HG03571 (cell line): ENCODE measurements at regions not wholly inside any gene's neighbourhood (a gene's known extent, or its start where the extent isn't known, plus 50 kb on each side); places are given as distances from the start of the nearest gene placed in this dataset.

Source experiments
- ATAC-seq: cut with Tn5 transposase; IDR thresholded peaks from one replicate; pipeline ENCODE4 v1.9.1; 2021; ENCODE audit not compliant: unreplicated experiment

DNA sequence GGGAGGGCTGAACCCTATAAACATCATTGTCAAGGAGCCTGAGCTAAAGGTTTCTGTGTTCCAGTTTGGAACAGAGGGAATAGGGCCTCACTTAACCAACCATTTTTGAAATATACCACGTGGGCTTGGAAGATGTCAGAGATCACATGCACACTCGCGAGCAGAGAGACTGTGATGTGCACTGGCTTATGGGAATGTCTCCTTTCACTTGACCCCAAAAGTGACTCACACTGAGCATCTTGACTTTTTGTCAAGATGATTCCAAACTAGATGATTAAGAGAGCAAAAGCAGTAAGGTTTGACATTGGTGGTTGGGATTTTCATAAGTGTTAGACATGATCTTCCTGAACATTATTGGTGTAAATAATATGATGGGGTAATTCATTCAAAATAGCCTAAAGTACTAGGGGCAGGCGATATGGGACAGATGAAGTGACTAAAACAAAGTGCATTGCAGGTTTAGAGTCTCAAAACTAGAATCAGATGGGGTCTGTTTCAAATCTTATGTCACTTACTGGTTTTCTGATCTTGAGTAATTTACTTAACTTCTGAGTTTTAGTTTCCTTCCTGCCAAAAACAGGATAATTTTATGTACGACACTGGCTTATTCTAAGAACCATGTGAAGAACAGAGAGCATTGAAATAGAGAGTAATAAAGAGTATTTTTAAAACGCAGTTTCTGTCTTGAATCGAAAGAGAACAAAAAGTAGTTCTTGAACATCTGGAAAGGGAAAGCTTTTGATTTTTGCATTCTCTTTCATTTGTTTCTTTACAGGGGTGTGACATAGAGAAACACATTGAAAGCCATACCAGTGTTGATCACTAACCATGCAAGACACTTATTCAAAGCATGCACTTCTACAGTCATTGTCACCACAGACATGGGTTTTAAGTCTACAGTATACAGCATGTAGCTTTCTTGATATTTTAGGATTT is 383.0 kb downstream of the DIRAS2 start:
- ATAC-seq = no peak

- ATAC-seq = no peak
Measured at GRCh38 chr9:90261698-90262097, 380.9 kb downstream of the DIRAS2 start.

DNA sequence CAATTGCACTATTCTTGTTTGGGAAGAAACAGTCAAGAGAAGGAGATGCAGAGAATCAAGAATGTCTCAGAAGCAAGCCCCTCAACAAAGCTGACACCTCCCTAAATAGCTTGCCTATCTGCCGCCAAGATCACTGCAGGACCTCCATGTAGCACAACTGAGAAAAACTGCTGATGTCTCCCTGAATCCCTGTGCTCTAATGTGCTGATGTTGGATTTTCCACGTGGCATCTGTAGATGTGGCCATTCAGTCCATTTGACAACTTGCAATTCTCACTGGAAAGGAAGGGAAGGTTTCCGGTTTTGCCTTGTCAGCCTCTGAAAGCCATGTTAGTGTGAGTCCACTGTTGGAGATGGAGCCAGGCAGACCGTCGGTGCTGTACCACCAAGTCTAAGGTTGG is 374.0 kb downstream of the DIRAS2 start:
- no peak for ATAC-seq

DNA sequence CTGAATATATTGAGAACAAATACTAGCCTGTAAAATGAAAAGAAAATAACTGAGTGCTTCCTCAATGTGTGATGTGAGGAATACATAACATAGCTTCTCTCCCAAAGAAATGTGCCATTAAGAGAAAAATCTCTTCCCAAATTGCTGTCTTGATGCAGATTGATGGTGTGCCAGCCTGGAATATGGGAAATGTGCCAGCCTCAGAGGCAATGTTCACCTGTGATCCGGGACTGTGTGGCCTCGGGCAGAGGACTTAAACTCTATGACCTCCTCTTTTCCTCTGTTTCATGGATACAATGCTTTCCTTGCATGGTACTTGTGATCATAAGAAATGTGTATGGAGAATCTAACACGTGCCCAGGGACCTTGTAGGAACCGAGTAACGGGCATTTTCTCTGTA is 370.9 kb downstream of the DIRAS2 start:
- ATAC-seq = no peak

GRCh38 chr9:90274725-90275124 is 367.9 kb downstream of the DIRAS2 start:
- no peak for ATAC-seq

DNA sequence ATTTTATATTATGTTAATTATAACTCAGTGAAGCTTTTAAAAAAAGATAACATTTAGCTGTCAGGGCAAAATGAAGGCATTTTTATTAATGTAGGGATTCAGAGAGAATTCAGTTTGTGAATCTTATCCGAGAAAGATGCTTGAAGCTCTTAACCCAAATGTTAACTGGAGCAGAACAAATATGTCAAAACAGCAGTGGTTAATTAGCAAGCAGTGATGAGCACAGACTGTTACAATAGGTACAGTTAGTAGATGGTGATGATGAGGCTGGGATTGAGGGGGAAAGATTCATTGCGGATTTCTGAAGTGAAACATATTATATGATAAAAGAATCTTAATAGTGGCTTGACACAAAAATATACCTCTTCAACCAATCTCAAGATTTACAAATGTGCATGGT is 356.7 kb downstream of the DIRAS2 start:
- no peak for ATAC-seq

GRCh38 chr9:90287567-90288274 is 354.9 kb downstream of the DIRAS2 start:
- peak; percentile 92 for ATAC-seq

GRCh38 chr9:90288275-90288639 is 354.4 kb downstream of the DIRAS2 start:
- no peak for ATAC-seq

- ATAC-seq = no peak
Measured at GRCh38 chr9:90290716-90291485, 351.7 kb downstream of the DIRAS2 start.

GRCh38 chr9:90296539-90296938 is 346.1 kb downstream of the DIRAS2 start:
- ATAC-seq = no peak

GRCh38 chr9:90299968-90300367 is 342.7 kb downstream of the DIRAS2 start:
- ATAC-seq = no peak

DNA sequence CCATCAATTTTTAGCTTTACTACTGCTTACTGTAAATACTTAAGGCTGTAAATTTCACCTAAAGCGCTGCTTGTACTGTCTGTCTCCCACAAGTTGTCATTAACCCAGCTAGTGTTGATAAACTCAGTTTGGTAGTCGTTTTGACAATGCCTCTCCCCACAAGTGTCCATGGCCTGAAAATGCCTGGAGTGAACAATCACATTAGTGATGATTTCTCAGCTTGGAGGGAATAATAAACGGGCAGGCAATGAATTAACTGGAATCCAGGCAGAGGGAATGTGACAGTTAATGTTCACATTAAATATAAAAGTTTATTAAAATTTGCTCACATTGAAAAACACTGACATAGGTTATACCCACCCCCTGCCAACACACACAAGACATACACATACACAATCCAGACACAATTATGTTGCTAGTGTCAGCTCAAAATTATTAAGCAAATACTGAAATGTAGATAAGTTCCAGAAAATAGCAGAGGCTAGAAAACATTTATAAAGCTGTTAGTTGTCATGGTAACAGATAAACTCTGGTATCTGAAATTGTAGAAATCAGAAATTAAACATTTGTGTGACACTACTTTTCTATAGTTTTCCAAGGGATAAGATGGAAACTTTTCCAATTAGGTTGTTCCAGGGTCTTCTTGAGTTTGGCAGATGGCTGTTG is 341.9 kb downstream of the DIRAS2 start:
- no peak for ATAC-seq

DNA sequence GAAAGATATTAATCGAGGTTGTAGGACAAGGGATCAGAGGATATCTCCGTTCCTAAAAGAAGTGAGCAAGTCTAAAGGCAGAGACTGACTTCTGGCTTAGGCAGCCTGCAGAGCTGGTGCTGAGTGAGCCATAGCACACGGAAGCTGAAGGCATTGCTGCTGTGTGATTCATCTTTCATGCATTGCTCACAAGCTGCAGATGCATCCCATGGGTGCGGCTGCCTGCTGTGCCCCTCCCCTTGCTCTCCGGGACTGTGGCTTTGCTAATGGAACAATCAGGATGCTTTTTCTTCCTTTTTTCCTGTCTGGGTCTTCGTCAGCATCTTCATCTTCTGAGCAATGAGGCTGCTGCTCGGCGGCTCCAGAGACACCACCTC is 341.4 kb downstream of the DIRAS2 start:
- no peak for ATAC-seq

GRCh38 chr9:90303655-90304054 is 339.0 kb downstream of the DIRAS2 start:
- no peak for ATAC-seq

DNA sequence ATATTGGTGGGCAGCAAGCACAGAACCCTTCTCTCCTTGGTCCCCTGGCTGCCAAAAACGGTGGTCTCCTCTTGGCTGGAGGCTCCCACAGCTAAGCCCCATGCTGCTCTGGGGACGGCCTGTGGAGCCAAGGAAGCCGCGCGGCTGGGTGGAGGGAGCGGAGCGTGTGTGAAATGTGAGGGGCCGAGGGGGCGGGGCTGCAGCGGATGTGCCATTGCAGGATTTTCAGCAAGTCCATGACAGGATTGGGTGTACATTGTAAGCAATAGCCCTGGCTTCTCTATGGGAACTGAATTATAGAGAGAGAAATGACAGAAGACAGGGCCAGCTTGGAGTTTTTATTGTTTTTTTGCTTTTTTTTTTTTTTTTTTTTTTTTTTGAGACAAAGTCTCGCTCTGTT is 336.5 kb downstream of the DIRAS2 start:
- ATAC-seq = no peak

- no peak for ATAC-seq
Measured at GRCh38 chr9:90307167-90307833, 335.3 kb downstream of the DIRAS2 start.

GRCh38 chr9:90307891-90308290 is 334.7 kb downstream of the DIRAS2 start:
- ATAC-seq = no peak

DNA sequence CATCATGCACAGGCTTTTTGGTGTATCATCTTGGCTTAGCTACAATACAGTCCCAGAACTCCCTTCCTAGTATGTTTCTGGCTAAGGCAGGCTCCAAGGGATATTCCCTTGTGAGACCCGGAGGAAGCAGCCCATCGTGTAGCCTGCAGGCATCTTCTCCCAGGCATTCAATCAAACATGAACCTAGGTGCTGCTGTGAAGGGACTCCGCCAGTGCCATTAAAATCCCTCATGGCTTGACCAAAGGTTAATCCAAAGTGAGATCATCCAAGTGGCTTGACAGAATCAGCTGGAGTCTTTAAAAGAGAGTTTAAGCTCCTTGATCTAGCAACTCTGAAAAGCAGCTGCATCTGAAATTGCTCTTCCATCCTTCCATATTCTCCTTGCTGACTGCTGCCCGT is 333.9 kb downstream of the DIRAS2 start:
- no peak for ATAC-seq

DNA sequence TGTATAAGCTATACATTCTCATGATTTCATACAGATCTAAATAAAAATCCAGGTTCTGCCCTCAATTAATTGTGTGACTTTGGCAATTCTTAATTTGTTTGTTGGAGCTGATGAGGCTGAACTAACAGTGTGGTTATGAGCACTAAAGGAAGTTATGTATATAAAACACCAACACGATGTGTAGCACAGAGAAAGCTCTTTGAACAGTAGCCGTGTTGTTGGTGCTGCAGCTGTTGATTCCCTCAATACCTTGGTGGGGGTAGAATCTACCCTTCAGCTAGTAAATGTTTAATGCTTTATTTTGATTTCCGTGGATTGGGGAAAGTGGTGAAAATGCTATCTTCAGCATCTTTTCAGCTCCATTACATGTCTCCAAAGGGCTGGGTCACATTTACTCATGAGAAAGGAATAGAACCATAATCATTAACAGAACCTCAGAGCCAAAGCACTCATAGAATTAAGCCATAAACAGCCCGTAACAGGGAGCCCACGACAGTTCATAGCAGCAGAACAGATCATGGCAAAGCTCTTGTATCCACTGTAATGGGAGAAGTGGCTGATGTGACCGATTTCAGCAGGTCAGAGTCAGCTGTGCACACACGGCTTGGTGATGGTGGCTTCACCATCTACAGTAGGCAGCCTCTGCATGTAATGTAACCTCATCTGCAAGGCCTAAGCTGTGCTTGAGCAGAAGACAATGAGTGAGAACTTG is 332.7 kb downstream of the DIRAS2 start:
- ATAC-seq = no peak

DNA sequence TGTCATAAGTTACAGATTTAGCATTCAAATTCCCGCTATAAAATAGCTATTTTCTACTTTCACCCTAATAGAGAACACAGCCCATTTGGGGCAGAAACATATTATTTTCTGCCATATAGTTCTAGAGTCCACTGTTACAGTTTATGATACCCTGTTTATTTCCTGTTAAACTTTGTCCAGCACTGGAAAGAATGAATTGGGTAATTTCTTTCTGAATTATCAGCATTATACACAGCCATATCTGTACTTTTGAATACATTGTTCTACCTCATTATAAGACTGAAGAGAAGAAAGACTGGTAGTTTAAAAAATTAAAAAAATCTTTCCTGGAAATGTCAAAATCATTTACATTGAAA is 332.1 kb downstream of the DIRAS2 start:
- no peak for ATAC-seq
